Neural cell (in vitro differentiated cells): ENCODE measurements at regions not wholly inside any gene's neighbourhood (a gene's known extent, or its start where the extent isn't known, plus 50 kb on each side); places are given as distances from the start of the nearest gene placed in this dataset.

Experiments used
- CTCF ChIP-seq: fragments of 450-650 bp; IDR thresholded peaks from 2 replicates; pipeline ENCODE4 v1.5.1; 2014; ENCODE audit warnings: antibody characterized with exemption, mild to moderate bottlenecking, moderate library complexity; ENCODE audit not compliant: poor library complexity, severe bottlenecking
- POLR2AphosphoS5 ChIP-seq: IDR thresholded peaks from 2 replicates; pipeline ENCODE4 v1.6.1; 2012
- RAD21 ChIP-seq: fragments of 450-650 bp; conservative IDR thresholded peaks from 2 replicates; pipeline ENCODE4 v1.6.1; 2014; ENCODE audit warnings: antibody characterized with exemption, mild to moderate bottlenecking, moderate library complexity
- SMC3 ChIP-seq: fragments of 450-650 bp; conservative IDR thresholded peaks from 2 replicates; pipeline ENCODE4 v1.6.1; 2014; ENCODE audit warnings: antibody characterized with exemption, mild to moderate bottlenecking, moderate library complexity; ENCODE audit not compliant: poor library complexity

GRCh38 chr16:87032554-87032953 lies 284.6 kb downstream of the C16orf95 start:
- TF ChIP-seq CTCF (no peak), SMC3 (no peak), POLR2AphosphoS5 (no peak), RAD21 (no peak)
